C1 segment of cervical spinal cord (tissue), 14 donors: ENCODE measurements at regions not wholly inside any gene's neighbourhood (a gene's known extent, or its start where the extent isn't known, plus 50 kb on each side); places are given as distances from the start of the nearest gene placed in this dataset.
"Not testable (repeated sequence)": the region's sequence is repeated elsewhere in the genome, so short reads cannot be mapped to it uniquely, and the experiment has no call there.

Experiments
- DNase-seq, 14 donors: peaks; one replicate each; lab custom pipeline; 2025; lab: John Stamatoyannopoulos, UW

GRCh38 chr11:34756591-34756990 lies 135.7 kb downstream of the EHF start:
- no peak for DNase-seq

- no peak for DNase-seq
These were observed 134.8 kb downstream of the EHF start for GRCh38 chr11:34755671-34756070.

DNA sequence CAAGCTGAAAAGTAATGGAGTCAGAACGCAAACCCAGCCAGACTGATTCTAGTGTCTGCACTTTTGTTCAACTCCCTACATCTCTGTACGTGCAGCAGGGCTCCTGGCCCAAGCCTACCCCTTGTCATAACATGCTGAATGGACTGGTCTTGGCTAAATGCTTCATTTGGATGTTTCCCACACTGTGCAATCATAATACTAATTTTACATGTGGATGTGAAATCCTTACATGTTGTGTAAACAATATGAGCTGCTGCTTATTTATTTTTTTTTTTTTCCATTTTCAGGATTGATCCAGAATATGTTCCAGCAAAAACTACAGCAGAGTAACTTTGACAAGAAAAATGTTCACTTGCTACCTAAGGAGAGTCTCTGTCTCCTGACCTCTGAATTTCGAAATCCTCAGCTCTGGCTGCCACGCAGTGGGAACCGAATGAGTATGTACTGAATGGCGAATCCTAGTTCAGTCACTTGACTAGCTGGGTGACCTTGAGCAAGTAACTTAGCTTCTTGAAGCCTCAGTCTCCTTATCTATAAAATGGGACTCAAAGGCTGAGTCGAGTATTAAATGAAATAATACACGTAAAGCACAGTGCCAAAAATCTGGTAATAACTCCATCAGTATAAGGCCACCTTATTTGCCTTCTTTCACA lies 133.4 kb downstream of the EHF start:
- no peak for DNase-seq

DNA sequence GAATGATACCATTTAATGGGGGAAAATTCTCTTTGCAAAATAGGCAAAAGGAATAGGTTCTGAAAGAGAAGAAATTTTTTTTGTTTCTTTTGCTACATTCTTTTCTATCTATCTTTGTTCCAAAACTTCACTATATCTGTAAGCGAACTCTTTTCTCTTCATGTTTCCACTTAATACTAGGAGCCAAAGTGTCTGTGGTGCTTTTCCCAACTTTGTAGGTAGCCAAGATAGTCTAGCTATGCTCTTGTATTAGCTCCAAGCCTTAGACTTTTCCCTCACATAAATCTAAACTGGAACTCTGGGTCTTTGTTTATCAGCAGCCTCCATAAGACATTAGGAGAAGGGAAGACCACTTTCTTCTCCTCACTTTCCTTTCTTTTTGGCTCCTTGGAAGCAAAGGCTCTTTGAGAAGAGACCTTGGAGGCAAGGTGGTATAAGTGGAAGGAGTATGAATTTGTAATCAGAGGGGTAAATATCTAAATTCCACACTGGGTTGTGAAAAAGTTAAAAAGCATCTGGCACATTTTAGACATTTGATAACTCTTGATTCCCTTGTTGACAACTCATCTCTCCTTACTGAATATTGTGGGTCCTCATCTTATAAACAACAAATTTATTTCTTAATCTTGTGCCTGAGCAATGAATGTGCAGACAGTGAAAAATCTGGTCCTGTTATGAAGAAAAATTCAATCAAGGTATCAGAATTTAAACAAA lies 130.0 kb downstream of the EHF start:
- DNase-seq: no peak

DNA sequence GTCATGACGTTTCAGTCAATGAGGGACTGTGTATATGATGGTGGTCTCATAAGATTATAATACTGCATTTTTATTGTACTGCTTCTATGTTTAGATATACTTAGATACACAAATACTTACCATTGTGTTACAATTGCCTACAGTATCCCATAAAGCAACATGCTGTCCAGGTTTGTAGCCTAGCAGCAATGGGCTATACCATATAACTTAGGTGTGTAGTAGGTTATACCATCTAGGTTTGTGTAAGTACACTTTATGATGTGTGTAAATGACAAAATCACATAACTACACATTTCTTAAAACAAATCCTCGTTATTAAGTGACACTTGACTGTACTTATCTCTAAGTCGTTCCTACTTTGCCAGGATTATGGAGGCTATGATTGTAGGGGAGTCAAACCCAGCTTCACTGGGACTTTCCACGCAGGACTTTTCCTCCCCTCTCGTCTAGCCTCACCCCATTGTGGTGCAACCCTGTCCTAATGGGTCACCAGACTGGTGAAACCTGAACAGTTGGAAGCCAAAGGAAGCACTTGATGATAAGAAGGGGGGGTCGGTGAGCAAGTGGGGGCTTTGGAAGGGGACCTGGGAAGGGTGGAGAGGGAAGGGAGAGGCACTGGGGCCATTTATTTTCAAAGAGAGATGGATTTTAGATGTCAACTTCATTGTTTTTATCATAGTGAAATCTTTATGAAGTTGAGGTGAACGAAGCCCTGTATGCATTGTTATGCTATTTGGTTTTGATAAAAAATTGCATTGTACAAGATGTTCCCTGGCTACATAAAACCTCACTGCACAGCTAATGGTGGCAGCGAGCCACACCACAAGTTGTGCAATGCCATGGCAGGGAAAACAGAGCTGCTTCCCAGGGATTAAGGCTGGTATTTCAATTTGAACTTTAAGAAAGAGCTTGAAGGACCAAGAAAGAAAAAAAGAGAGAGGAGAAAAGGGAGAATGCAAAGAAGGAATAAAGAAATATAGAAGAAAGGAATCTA lies 129.1 kb downstream of the EHF start:
- DNase-seq: peak in 2 of 14 donors; percentile 11 to 15

GRCh38 chr11:34748036-34748435 lies 127.1 kb downstream of the EHF start:
- no peak for DNase-seq

- no peak for DNase-seq
These were observed 126.4 kb downstream of the EHF start for GRCh38 chr11:34747251-34747650.

- no peak for DNase-seq
These were observed 124.3 kb downstream of the EHF start for GRCh38 chr11:34745195-34745594.

DNA sequence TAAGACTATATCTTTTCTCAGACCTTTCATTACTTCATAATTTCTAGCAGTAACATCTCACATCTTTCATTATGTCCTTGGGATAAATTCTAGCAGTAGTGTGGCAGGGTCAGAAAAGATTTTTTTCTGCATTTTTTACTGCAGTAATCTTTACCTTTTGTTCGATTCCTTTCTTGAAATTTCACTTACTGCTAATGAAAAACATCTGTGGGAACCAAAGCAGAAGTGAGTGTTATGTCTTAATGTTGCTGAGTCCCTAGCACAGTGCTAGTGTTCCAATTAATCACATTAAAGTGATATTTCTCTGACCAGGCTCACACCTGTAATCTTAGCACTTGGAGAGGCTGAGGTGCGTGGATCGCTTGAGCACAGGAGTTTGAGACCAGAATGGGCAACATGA lies 123.6 kb downstream of the EHF start:
- no peak for DNase-seq

GRCh38 chr11:34738237-34738636 lies 117.3 kb downstream of the EHF start:
- no peak for DNase-seq

- no peak for DNase-seq
These were observed 111.9 kb downstream of the EHF start for GRCh38 chr11:34732831-34733230.

GRCh38 chr11:34731603-34732002 lies 110.7 kb downstream of the EHF start:
- no peak for DNase-seq

- no peak for DNase-seq
These were observed 109.8 kb downstream of the EHF start for GRCh38 chr11:34730544-34731295.

- no peak for DNase-seq
These were observed 107.7 kb downstream of the EHF start for GRCh38 chr11:34728609-34729008.

GRCh38 chr11:34727228-34727737 lies 106.4 kb downstream of the EHF start:
- no peak for DNase-seq

- DNase-seq: no peak
These were observed 104.1 kb downstream of the EHF start for GRCh38 chr11:34724973-34725372.

GRCh38 chr11:34721646-34722045 lies 100.8 kb downstream of the EHF start:
- no peak for DNase-seq

- no peak for DNase-seq
These were observed 98.5 kb downstream of the EHF start for GRCh38 chr11:34719303-34719848.

GRCh38 chr11:34713631-34714030 lies 92.7 kb downstream of the EHF start:
- DNase-seq: not testable (repeated sequence)
